SJSA1 (cell line): ENCODE measurements at regions not wholly inside any gene's neighbourhood (a gene's known extent, or its start where the extent isn't known, plus 50 kb on each side); places are given as distances from the start of the nearest gene placed in this dataset.

ENCODE experiments used
- DNase-seq, 2 experiments: peaks; one replicate each; pipeline ENCODE4 v3.0.0-alpha.2; 2015 to 2020; ENCODE audit warnings: low spot score in 2 of 2, low read depth in 1 of 2
- H3K27ac ChIP-seq: fragments of 250-450 bp; sonication (Bioruptor Pico); 2 replicates; pipeline ENCODE4 v1.5.1; 2020; ENCODE audit warnings: mild to moderate bottlenecking, moderate library complexity
- H3K27me3 ChIP-seq: fragments of 250-450 bp; sonication (Bioruptor Pico); replicated peaks from 2 replicates; pipeline ENCODE4 v1.5.1; 2020; ENCODE audit warnings: mild to moderate bottlenecking, moderate library complexity
- H3K36me3 ChIP-seq: fragments of 250-450 bp; sonication (Bioruptor Pico); 2 replicates; pipeline ENCODE4 v1.5.1; 2020; ENCODE audit warnings: mild to moderate bottlenecking
- H3K4me1 ChIP-seq: fragments of 250-450 bp; sonication (Bioruptor Pico); replicated peaks from 2 replicates; pipeline ENCODE4 v1.6.1; 2021; ENCODE audit warnings: mild to moderate bottlenecking
- H3K4me3 ChIP-seq: fragments of 250-450 bp; sonication (Bioruptor Pico); 2 replicates; pipeline ENCODE4 v1.5.1; 2020; ENCODE audit warnings: mild to moderate bottlenecking
- H3K9me3 ChIP-seq: fragments of 250-450 bp; sonication (Bioruptor Pico); replicated peaks from 2 replicates; pipeline ENCODE4 v1.5.1; 2020; ENCODE audit warnings: mild to moderate bottlenecking

- H3K4me3 ChIP-seq, result no peak overlapping the region
- H3K9me3 ChIP-seq, result no peaks in the 10 kb centered on the region
- no peaks in the 10 kb centered on the region for H3K36me3 ChIP-seq
- H3K27me3 ChIP-seq, result peaks cover 9% of the 10 kb centered on the region; the same call in 1 of the 2 replicates
- H3K27ac ChIP-seq, result no peak overlapping the region
- peaks cover 30% of the 10 kb centered on the region for H3K4me1 ChIP-seq
- DNase-seq, result peak; percentile 52 to 66
Observed at GRCh38 chr12:46472144-46472705, 99.7 kb upstream of the SLC38A2 start.

DNA sequence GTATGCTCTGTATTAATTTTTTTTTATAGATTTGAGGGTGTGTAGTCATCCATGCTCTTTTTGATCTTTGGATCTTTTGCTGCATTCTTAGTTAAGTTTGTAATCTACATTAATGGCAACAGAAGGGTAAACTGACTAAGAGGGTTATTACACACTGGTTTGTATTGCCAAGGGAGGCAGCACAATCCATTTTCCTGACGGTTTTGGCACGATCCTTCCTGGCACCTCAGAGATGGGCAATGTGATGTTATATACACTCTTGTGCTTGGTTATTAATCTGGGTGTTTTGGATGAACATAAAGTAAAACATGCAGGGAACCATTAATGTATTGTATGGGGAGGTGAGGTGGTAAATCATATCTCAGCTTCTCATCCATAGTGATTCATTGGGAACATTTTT lies 98.8 kb upstream of the SLC38A2 start:
- no peak overlapping the region for H3K4me3 ChIP-seq
- DNase-seq, result peak in 1 of 2 experiments; percentile 64
- H3K27me3 ChIP-seq, result peaks cover 11% of the 10 kb centered on the region; the same call in 1 of the 2 replicates
- no peak overlapping the region for H3K27ac ChIP-seq
- no peaks in the 10 kb centered on the region for H3K36me3 ChIP-seq
- H3K9me3 ChIP-seq, result no peaks in the 10 kb centered on the region
- peaks cover 26% of the 10 kb centered on the region for H3K4me1 ChIP-seq

DNA sequence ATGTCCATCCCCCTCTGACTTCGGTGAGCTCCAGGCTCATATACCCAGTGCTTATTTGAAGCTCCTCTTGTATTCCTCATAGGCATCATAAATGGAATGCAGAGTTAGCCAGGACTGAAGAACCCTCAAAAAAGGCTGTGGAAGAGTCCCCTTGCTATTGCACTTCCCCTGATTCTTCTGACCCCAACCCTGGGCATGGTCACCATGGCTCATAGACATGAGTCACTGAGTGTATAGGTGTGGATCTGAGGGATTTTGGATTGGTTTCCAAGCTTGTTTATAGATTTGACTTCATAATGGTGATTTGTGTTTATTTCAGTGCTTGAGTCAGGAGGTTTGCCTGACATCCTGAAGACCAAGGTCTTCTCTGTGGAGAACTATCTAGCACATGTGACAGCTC lies 98.4 kb upstream of the SLC38A2 start:
- Histone ChIP-seq H3K4me1 (peaks cover 26% of the 10 kb centered on the region), H3K27me3 (peaks cover 14% of the 10 kb centered on the region), H3K9me3 (no peaks in the 10 kb centered on the region), H3K27ac (no peak overlapping the region), H3K4me3 (no peak overlapping the region), H3K36me3 (no peaks in the 10 kb centered on the region)
- peak; percentile 80 to 85 for DNase-seq

DNA sequence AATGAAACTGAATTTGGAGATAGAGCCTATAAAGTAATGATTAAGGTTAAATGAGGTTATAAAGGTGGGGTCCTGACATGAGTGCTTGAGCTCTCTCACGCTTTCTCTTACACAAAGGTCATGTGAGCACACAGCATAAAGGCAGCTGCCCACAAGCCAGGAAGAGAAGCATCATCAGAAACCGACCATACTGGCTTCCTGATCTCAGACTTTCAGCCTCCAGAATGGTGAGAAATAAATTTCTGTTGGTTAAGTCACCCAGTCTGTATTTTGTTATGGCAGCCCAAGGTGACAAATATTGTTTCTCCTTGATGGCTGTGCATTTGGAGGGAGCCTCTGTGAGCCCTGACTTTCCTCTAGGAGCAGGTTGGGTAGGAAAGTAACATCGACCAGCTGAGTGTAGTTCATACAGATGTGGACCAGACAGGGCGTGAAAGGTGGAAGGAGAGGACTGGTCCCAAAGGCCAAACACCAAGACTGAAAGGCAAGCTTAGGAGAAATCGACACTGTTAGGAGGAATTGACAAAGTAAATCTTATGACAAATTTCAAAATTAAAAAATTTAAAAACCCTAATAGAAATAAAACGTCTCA lies 97.6 kb upstream of the SLC38A2 start:
- Histone ChIP-seq H3K4me1 (peaks cover 26% of the 10 kb centered on the region), H3K4me3 (no peak overlapping the region), H3K27ac (no peak overlapping the region), H3K9me3 (no peaks in the 10 kb centered on the region), H3K36me3 (no peaks in the 10 kb centered on the region), H3K27me3 (peaks cover 22% of the 10 kb centered on the region)
- peak; percentile 58 to 72 for DNase-seq

DNA sequence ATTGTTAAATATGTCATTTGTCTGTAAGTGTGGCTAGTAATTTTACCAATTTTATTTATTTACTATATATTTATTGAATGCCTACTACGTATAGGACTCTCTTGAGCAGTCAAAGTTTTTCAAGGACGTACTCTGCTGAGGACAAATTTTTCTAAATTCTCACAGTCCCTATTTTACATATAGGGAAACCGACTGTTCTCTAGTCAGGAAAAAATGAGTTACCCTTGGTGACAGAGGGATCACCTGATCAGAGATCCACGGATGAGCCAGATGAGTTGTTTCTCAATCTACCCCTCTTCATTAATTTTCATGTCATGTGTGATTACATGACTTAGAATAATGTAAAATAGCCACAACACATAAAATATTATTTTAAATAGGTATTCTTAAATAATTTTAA lies 96.2 kb upstream of the SLC38A2 start:
- Histone ChIP-seq H3K27me3 (peaks cover 35% of the 10 kb centered on the region), H3K4me1 (peaks cover 17% of the 10 kb centered on the region), H3K4me3 (no peak overlapping the region), H3K9me3 (no peaks in the 10 kb centered on the region), H3K36me3 (no peaks in the 10 kb centered on the region), H3K27ac (no peak overlapping the region)
- DNase-seq, result peak in 1 of 2 experiments; percentile 31

- no peak overlapping the region for H3K4me3 ChIP-seq
- no peaks in the 10 kb centered on the region for H3K36me3 ChIP-seq
- H3K27ac ChIP-seq, result no peak overlapping the region
- H3K9me3 ChIP-seq, result no peaks in the 10 kb centered on the region
- peaks cover 12% of the 10 kb centered on the region for H3K4me1 ChIP-seq
- peak; percentile 43 to 70 for DNase-seq
- peaks cover 42% of the 10 kb centered on the region for H3K27me3 ChIP-seq
Observed at GRCh38 chr12:46468160-46468559, 95.6 kb upstream of the SLC38A2 start.

DNA sequence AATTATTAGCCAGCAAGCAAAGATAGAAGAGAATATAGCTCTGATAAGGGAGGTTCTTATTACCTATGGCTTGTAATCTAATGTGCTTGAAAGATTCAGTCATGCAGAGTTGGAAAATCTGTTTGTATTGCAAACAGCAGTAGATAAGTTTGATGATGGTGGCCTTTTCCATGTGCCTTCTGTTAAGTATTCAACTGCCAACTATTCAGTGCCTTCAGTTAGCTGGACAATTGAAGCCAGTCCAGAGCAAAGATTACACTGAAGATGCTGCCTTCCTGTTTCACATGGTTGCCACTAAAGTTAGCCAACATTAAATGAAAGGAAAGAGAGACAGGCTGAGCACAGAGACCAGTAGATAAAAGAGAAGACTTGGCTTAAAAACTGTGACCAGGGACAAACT lies 92.7 kb upstream of the SLC38A2 start:
- no peak overlapping the region for H3K4me3 ChIP-seq
- no peaks in the 10 kb centered on the region for H3K36me3 ChIP-seq
- H3K27ac ChIP-seq, result no peak overlapping the region
- H3K27me3 ChIP-seq, result peaks cover 70% of the 10 kb centered on the region
- DNase-seq, result no peak
- H3K9me3 ChIP-seq, result no peaks in the 10 kb centered on the region
- no peaks in the 10 kb centered on the region for H3K4me1 ChIP-seq

DNA sequence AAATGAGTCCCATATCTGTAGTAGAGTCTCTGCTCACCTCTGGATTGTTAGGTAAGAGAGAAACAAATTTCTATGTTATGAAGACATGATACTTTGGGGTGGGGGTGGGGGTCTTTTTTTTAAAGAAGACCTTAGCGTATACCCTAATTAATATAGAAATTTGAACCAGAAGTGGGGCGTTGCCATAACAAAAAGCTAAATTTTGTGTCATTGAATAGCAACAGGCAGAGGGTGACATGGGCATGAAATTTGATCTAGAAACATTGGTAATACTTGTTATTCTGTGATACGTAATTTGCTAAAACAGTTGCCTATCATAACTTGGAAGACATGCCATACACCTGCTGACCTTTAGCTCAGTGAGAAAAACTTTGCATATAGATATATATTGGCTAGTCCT lies 92.3 kb upstream of the SLC38A2 start:
- DNase-seq, result peak in 1 of 2 experiments; percentile 49

DNA sequence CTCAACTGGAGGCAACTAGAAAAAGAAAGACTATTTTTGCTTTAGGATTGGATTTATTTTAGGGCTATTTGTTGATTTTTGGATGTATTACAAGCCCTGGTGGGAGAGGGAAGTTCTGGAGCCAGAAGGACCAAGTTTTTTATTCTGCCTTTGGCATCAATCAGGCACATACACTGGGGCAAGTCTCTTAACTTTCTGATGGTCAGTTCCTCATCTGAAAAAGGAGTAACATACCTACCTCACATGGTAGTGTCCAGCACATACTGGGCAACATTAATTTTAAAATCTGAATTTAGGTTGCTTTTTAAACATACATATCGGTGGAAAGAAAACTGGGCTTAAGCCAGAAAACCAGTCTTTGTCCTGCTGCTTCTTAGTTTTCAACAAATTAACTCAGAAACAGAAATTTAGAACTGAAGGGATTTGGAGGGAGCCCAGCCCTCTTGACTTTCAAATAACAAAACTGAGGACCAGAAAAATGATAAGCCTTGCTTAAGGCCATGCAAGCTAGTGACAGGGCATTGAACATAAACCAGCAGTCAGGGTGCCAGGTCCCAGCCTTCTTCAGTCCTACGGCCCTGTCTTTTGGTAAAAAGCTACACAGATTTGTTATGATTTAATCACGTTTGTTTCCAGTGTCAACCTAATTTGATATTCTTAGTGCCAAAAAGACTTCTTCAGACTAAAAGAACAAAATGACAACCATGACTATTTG lies 90.2 kb upstream of the SLC38A2 start:
- H3K9me3 ChIP-seq, result 0 out of 2 replicates have a peak, but pooled peaks cover 3% of the 10 kb centered on the region
- no peak overlapping the region for H3K4me3 ChIP-seq
- peaks cover 75% of the 10 kb centered on the region for H3K27me3 ChIP-seq
- H3K4me1 ChIP-seq, result peaks cover 12% of the 10 kb centered on the region
- peak; percentile 56 to 70 for DNase-seq
- H3K36me3 ChIP-seq, result no peaks in the 10 kb centered on the region
- no peak overlapping the region for H3K27ac ChIP-seq

More for the DNA sequence above, 92.3 kb upstream of the SLC38A2 start:
- Histone ChIP-seq H3K27ac (no peak overlapping the region), H3K36me3 (no peaks in the 10 kb centered on the region), H3K27me3 (peaks cover 75% of the 10 kb centered on the region), H3K9me3 (no peaks in the 10 kb centered on the region), H3K4me1 (no peaks in the 10 kb centered on the region), H3K4me3 (no peak overlapping the region)

DNA sequence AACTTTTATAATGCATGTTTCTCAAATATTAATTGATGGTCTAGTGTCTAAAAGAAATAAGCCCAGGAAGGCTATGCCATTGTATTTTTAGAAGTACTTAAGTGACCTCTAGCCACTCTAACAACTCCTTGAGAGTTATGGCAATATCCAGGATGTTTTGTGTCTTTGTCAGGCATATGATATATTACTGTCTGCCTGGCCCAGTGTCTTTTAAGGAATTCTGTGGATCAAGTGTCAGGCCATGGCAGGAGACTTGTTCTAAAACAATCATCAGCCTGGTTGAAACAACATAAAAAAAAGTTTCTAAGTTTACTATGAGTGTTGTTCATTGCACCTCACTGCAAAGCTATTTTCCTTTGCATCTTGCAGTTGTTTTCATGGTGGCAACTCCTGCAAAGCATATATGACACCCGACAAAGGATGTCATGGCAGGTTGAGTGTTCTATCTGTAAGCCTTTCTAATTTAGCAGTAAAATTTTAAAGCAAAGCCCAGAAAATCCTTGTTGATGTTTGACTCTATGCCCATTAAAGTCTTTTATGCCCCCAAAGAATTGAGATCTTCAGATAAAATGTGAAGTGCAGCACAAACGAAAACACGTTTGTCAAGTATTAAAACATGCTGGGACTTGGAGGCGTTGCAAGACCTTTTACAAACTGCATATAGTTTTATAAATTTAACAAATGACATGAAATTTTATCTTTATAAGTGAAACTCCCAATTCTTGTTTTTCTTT lies 89.5 kb upstream of the SLC38A2 start:
- DNase-seq, result peak; percentile 57 to 65
- H3K27ac ChIP-seq, result no peak overlapping the region
- H3K27me3 ChIP-seq, result peaks cover 75% of the 10 kb centered on the region
- H3K4me1 ChIP-seq, result peaks cover 12% of the 10 kb centered on the region
- H3K4me3 ChIP-seq, result no peak overlapping the region
- 0 out of 2 replicates have a peak, but pooled peaks cover 3% of the 10 kb centered on the region for H3K9me3 ChIP-seq
- H3K36me3 ChIP-seq, result no peaks in the 10 kb centered on the region

- Histone ChIP-seq H3K27me3 (peaks cover 74% of the 10 kb centered on the region), H3K36me3 (no peaks in the 10 kb centered on the region), H3K9me3 (0 out of 2 replicates have a peak, but pooled peaks cover 3% of the 10 kb centered on the region), H3K27ac (no peak overlapping the region), H3K4me3 (no peak overlapping the region), H3K4me1 (peaks cover 12% of the 10 kb centered on the region)
- DNase-seq, result peak in 1 of 2 experiments; percentile 78
Observed at GRCh38 chr12:46461459-46461858, 88.9 kb upstream of the SLC38A2 start.

DNA sequence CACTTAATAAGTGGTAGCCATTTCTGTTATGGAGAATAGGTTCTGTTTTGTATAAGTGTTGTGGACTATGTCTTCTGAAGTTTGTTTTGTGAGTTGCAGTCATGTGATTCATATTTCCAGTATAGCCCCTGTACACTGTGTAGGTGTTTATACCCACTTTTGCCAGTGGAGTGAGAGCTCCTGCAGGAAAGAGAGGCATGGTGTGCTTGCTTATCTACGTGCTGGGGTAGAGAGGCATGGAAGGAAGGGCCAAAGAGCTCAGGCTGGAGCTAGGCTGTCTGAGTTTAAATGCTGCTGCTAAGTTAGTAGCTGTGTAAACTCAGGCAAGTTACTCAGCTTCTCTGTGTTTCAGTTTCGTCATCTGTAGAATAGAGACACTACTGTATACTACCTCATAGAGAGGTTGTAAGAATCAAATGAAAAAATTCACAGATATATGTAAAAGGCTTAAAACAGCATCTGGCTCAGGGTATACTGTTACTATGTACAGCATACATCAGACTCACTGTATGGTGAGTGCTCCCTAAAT lies 88.2 kb upstream of the SLC38A2 start:
- peaks cover 68% of the 10 kb centered on the region for H3K27me3 ChIP-seq
- H3K4me1 ChIP-seq, result peaks cover 12% of the 10 kb centered on the region
- DNase-seq, result peak in 1 of 2 experiments; percentile 75
- H3K36me3 ChIP-seq, result no peaks in the 10 kb centered on the region
- H3K27ac ChIP-seq, result no peak overlapping the region
- H3K9me3 ChIP-seq, result 0 out of 2 replicates have a peak, but pooled peaks cover 3% of the 10 kb centered on the region
- H3K4me3 ChIP-seq, result no peak overlapping the region

DNA sequence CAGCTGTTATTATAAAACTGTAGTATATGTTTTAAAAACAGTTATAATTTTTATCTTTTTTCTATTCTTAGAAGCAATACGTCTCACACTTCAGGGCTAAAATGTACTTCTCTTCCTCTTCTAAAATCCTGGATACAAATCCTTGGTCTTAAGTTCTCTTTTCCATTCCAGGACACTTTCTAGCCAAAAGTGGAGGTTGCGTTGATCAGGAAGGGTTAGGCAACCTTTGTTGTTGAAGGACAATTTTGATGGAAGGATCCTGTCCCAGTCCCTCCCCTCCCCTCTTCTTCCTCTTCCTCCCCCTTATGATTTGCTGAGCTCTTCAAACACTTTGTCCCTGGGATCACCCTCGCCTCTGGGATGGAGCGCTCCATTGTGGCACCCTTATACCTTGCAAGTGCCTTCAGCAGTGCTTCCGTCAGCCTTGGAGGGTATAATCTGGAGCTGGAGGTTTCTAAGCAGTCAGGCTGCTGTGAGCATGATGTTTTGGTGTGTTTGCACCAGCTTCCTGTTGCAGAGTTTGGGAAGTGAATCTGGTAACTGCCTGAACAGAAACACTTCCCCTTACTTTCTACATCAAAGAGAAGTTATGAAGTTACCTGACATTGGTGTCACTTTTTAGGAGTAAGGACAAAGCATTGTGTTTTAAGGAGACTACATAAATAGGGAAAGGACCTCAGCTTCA lies 87.4 kb upstream of the SLC38A2 start:
- Histone ChIP-seq H3K4me3 (no peak overlapping the region), H3K36me3 (no peaks in the 10 kb centered on the region), H3K4me1 (peaks cover 12% of the 10 kb centered on the region), H3K9me3 (0 out of 2 replicates have a peak, but pooled peaks cover 3% of the 10 kb centered on the region), H3K27ac (no peak overlapping the region), H3K27me3 (peaks cover 60% of the 10 kb centered on the region)
- DNase-seq, result peak; percentile 63 to 85
